Smooth muscle cell (in vitro differentiated cells): ENCODE measurements at regions not wholly inside any gene's neighbourhood (a gene's known extent, or its start where the extent isn't known, plus 50 kb on each side); places are given as distances from the start of the nearest gene placed in this dataset.

Source experiments
- DNase-seq: peaks from one replicate; lab custom pipeline; 2025; ENCODE audit not compliant: unreplicated experiment; lab: John Stamatoyannopoulos, UW
- H2AFZ ChIP-seq: fragments of 200-600 bp; sonication (generic); 2 replicates; pipeline ENCODE4 v1.6.0; 2016; ENCODE audit warnings: antibody characterized with exemption, low read depth, mild to moderate bottlenecking
- H3F3A ChIP-seq: fragments of 200-600 bp; sonication (generic); 2 replicates; pipeline ENCODE4 v1.6.0; 2017; ENCODE audit warnings: antibody characterized with exemption, low read depth
- H3K27ac ChIP-seq: fragments of 200-600 bp; sonication (generic); 2 replicates; pipeline ENCODE4 v1.5.1; 2016; ENCODE audit warnings: low read depth, mild to moderate bottlenecking
- H3K27me3 ChIP-seq: fragments of 200-600 bp; sonication (generic); 2 replicates; pipeline ENCODE4 v1.6.1; 2016; ENCODE audit warnings: low read depth, mild to moderate bottlenecking
- H3K36me3 ChIP-seq: fragments of 200-600 bp; sonication (generic); 2 replicates; pipeline ENCODE4 v1.5.1; 2016; ENCODE audit warnings: low read depth
- H3K4me1 ChIP-seq: fragments of 200-600 bp; sonication (generic); 2 replicates; pipeline ENCODE4 v1.5.1; 2016; ENCODE audit warnings: low read depth
- H3K4me2 ChIP-seq: fragments of 200-600 bp; sonication (generic); 2 replicates; pipeline ENCODE4 v1.6.0; 2016; ENCODE audit warnings: mild to moderate bottlenecking
- H3K4me3 ChIP-seq: fragments of 200-600 bp; sonication (generic); 2 replicates; pipeline ENCODE4 v1.5.1; 2016; ENCODE audit warnings: mild to moderate bottlenecking
- H3K79me2 ChIP-seq: fragments of 200-600 bp; sonication (generic); 2 replicates; pipeline ENCODE4 v1.6.0; 2016; ENCODE audit warnings: low read depth, mild to moderate bottlenecking
- H3K9ac ChIP-seq: fragments of 200-600 bp; sonication (generic); 2 replicates; pipeline ENCODE4 v1.6.0; 2016; ENCODE audit warnings: low read depth
- H3K9me3 ChIP-seq: fragments of 200-600 bp; sonication (generic); replicated peaks from 2 replicates; pipeline ENCODE4 v1.5.1; 2016; ENCODE audit warnings: low read depth
- H4K20me1 ChIP-seq: fragments of 200-600 bp; sonication (generic); 2 replicates; pipeline ENCODE4 v1.6.0; 2016; ENCODE audit warnings: low read depth
- CTCF ChIP-seq: fragments of 200-600 bp; sonication (generic); IDR thresholded peaks from 2 replicates; pipeline ENCODE4 v1.5.1; 2017; ENCODE audit warnings: borderline replicate concordance, mild to moderate bottlenecking, antibody characterized with exemption; ENCODE audit not compliant: insufficient read depth, poor library complexity, severe bottlenecking
- WGBS: methylation state at CpG from one replicate; pipeline ENCODE4 v1.1.7; 2016; ENCODE audit warnings: low lambda C conversion rate; 5-methylcytosine and 5-hydroxymethylcytosine counted together

GRCh38 chr9:106339882-106340281 lies 523.1 kb upstream of the ZNF462 start:
- H3K79me2 ChIP-seq = no peaks in the 10 kb centered on the region
- no peaks in the 10 kb centered on the region for H3K36me3 ChIP-seq
- H3K9ac ChIP-seq = no peak overlapping the region
- H3K27me3 ChIP-seq = no peaks in the 10 kb centered on the region
- no peak overlapping the region for H3K4me2 ChIP-seq
- no peak overlapping the region for H2AFZ ChIP-seq
- 70% methylated on average over 3 of the region's 3 CpGs for WGBS
- no peaks in the 10 kb centered on the region for H4K20me1 ChIP-seq
- H3K4me3 ChIP-seq = no peak overlapping the region
- H3K4me1 ChIP-seq = peaks cover 13% of the 10 kb centered on the region
- no peak for DNase-seq
- H3K9me3 ChIP-seq = no peaks in the 10 kb centered on the region
- no peak overlapping the region for H3K27ac ChIP-seq
- TF ChIP-seq CTCF = no peak
- no peaks in the 10 kb centered on the region for H3F3A ChIP-seq

- no peaks in the 10 kb centered on the region for H3F3A ChIP-seq
- no peaks in the 10 kb centered on the region for H3K79me2 ChIP-seq
- H2AFZ ChIP-seq = no peak overlapping the region
- H3K4me1 ChIP-seq = no peaks in the 10 kb centered on the region
- no peaks in the 10 kb centered on the region for H3K27me3 ChIP-seq
- H3K9me3 ChIP-seq = no peaks in the 10 kb centered on the region
- H3K4me2 ChIP-seq = no peak overlapping the region
- H3K9ac ChIP-seq = no peak overlapping the region
- H3K4me3 ChIP-seq = no peak overlapping the region
- no peak for DNase-seq
- no peaks in the 10 kb centered on the region for H3K36me3 ChIP-seq
- no peak overlapping the region for H3K27ac ChIP-seq
- H4K20me1 ChIP-seq = no peaks in the 10 kb centered on the region
- TF ChIP-seq CTCF = no peak
- 70% methylated on average over 1 of the region's 1 CpG for WGBS
Measured at GRCh38 chr9:106350777-106351176, 512.2 kb upstream of the ZNF462 start.

- Histone ChIP-seq H3K79me2 (no peaks in the 10 kb centered on the region), H3K27ac (no peak overlapping the region), H3F3A (no peaks in the 10 kb centered on the region), H3K4me3 (no peak overlapping the region), H3K4me1 (no peaks in the 10 kb centered on the region), H4K20me1 (no peaks in the 10 kb centered on the region), H2AFZ (no peak overlapping the region), H3K27me3 (no peaks in the 10 kb centered on the region), H3K4me2 (no peak overlapping the region), H3K9ac (no peak overlapping the region), H3K9me3 (no peaks in the 10 kb centered on the region), H3K36me3 (no peaks in the 10 kb centered on the region)
- no peak for TF ChIP-seq CTCF
- no peak for DNase-seq
Measured at GRCh38 chr9:106356924-106357323, 506.0 kb upstream of the ZNF462 start.

GRCh38 chr9:106358331-106358730 lies 504.6 kb upstream of the ZNF462 start:
- Histone ChIP-seq H3K4me2 (no peak overlapping the region), H3K79me2 (no peaks in the 10 kb centered on the region), H3F3A (no peaks in the 10 kb centered on the region), H2AFZ (no peak overlapping the region), H3K9me3 (no peaks in the 10 kb centered on the region), H3K27ac (no peak overlapping the region), H4K20me1 (no peaks in the 10 kb centered on the region), H3K27me3 (no peaks in the 10 kb centered on the region), H3K4me3 (no peak overlapping the region), H3K9ac (no peak overlapping the region), H3K4me1 (no peaks in the 10 kb centered on the region), H3K36me3 (no peaks in the 10 kb centered on the region)
- WGBS = 88% methylated on average over 1 of the region's 1 CpG
- no peak for TF ChIP-seq CTCF
- DNase-seq = no peak
